GM19025 (cell line): ENCODE measurements at regions not wholly inside any gene's neighbourhood (a gene's known extent, or its start where the extent isn't known, plus 50 kb on each side); places are given as distances from the start of the nearest gene placed in this dataset.

Experiments used
- ATAC-seq: cut with Tn5 transposase; IDR thresholded peaks from one replicate; pipeline ENCODE4 v1.9.1; 2021; ENCODE audit warnings: mild to moderate bottlenecking, low read depth, moderate library complexity; ENCODE audit not compliant: unreplicated experiment

GRCh38 chr4:151960449-151961230 lies 199.8 kb upstream of the GATB start:
- ATAC-seq: no peak

- no peak for ATAC-seq
Observed at GRCh38 chr4:151957153-151957552, 196.3 kb upstream of the GATB start.

- ATAC-seq: no peak
Observed at GRCh38 chr4:151955721-151956380, 195.0 kb upstream of the GATB start.

GRCh38 chr4:151953795-151954372 lies 193.1 kb upstream of the GATB start:
- no peak for ATAC-seq

GRCh38 chr4:151953312-151953711 lies 192.5 kb upstream of the GATB start:
- ATAC-seq: no peak

- ATAC-seq: no peak
Observed at GRCh38 chr4:151952711-151953254, 192.0 kb upstream of the GATB start.

- no peak for ATAC-seq
Observed at GRCh38 chr4:151952137-151952536, 191.3 kb upstream of the GATB start.

GRCh38 chr4:151951671-151952050 lies 190.9 kb upstream of the GATB start:
- ATAC-seq: no peak

GRCh38 chr4:151950993-151951670 lies 190.3 kb upstream of the GATB start:
- no peak for ATAC-seq

GRCh38 chr4:151948351-151949016 lies 187.7 kb upstream of the GATB start:
- ATAC-seq: no peak

GRCh38 chr4:151946718-151947117 lies 185.9 kb upstream of the GATB start:
- ATAC-seq: no peak

GRCh38 chr4:151942971-151943370 lies 182.2 kb upstream of the GATB start:
- ATAC-seq: no peak

GRCh38 chr4:151940926-151941617 lies 180.3 kb upstream of the GATB start:
- ATAC-seq: no peak

GRCh38 chr4:151940291-151940690 lies 179.5 kb upstream of the GATB start:
- ATAC-seq: no peak

GRCh38 chr4:151939670-151940069 lies 178.9 kb upstream of the GATB start:
- no peak for ATAC-seq

GRCh38 chr4:151935411-151935810 lies 174.6 kb upstream of the GATB start:
- no peak for ATAC-seq

GRCh38 chr4:151934766-151935165 lies 174.0 kb upstream of the GATB start:
- no peak for ATAC-seq

GRCh38 chr4:151933122-151933827 lies 172.5 kb upstream of the GATB start:
- ATAC-seq: no peak

- ATAC-seq: no peak
Observed at GRCh38 chr4:151931563-151931962, 170.8 kb upstream of the GATB start.
